GM12878 (cell line): ENCODE measurements at regions not wholly inside any gene's neighbourhood (a gene's known extent, or its start where the extent isn't known, plus 50 kb on each side); places are given as distances from the start of the nearest gene placed in this dataset.

ENCODE experiments used
- ATF7 ChIP-seq: fragments of 450-650 bp; IDR thresholded peaks from 2 replicates; pipeline ENCODE4 v1.6.1; 2016; ENCODE audit warnings: low read depth, mild to moderate bottlenecking
- BCLAF1 ChIP-seq: fragments of 450-650 bp; IDR thresholded peaks from 2 replicates; pipeline ENCODE4 v1.6.1; 2017; ENCODE audit warnings: antibody characterized with exemption, mild to moderate bottlenecking, moderate library complexity
- BHLHE40 ChIP-seq, 2 experiments: fragments of 450-650 bp in 1 of 2; IDR thresholded peaks; 2 replicates each; pipeline ENCODE4 v1.6.1; 2011 to 2017; ENCODE audit warnings: low read depth in 2 of 2, borderline replicate concordance in 1 of 2, improper control_type of control experiment in 1 of 2, low read length in 1 of 2, mild to moderate bottlenecking in 1 of 2
- EED ChIP-seq: sonication (generic); IDR thresholded peaks from 2 replicates; pipeline ENCODE4 v1.6.1; 2016; ENCODE audit warnings: antibody characterized with exemption, low read depth
- ELK1 ChIP-seq: IDR thresholded peaks from 2 replicates; pipeline ENCODE4 v1.6.1; 2012; ENCODE audit warnings: low read depth, low read length, improper control_type of control experiment
- MEF2A ChIP-seq: IDR thresholded peaks from 2 replicates; pipeline ENCODE4 v1.6.1; 2011; ENCODE audit warnings: low read depth, mild to moderate bottlenecking, low read length, moderate library complexity; ENCODE audit not compliant: insufficient read depth
- MTA3 ChIP-seq: IDR thresholded peaks from 2 replicates; pipeline ENCODE4 v1.6.1; 2012; ENCODE audit warnings: low read length, inconsistent platforms, borderline replicate concordance
- NBN ChIP-seq: fragments of 450-650 bp; IDR thresholded peaks from 2 replicates; pipeline ENCODE4 v1.6.1; 2016
- RAD21 ChIP-seq: IDR thresholded peaks from 2 replicates; pipeline ENCODE4 v1.6.1; 2011; ENCODE audit warnings: mild to moderate bottlenecking, low read depth, low read length, moderate library complexity; ENCODE audit not compliant: insufficient read depth
- RFX5 ChIP-seq: IDR thresholded peaks from 2 replicates; pipeline ENCODE4 v1.6.1; 2011; ENCODE audit warnings: low read depth, low read length, improper control_type of control experiment
- SRF ChIP-seq, 2 experiments: IDR thresholded peaks; 2 replicates each; pipeline ENCODE4 v1.6.1; 2011; ENCODE audit warnings: low read depth in 2 of 2, low read length in 2 of 2, mild to moderate bottlenecking in 1 of 2, moderate library complexity in 1 of 2
- SUPT20H ChIP-seq: IDR thresholded peaks from 2 replicates; pipeline ENCODE4 v1.6.1; 2011; ENCODE audit warnings: low read depth, mild to moderate bottlenecking, low read length, moderate library complexity, borderline replicate concordance; ENCODE audit not compliant: control insufficient read depth
- ZNF24 ChIP-seq: fragments of 450-650 bp; IDR thresholded peaks from 2 replicates; pipeline ENCODE4 v1.6.1; 2017; ENCODE audit warnings: antibody characterized with exemption, mild to moderate bottlenecking
- ZNF384 ChIP-seq: IDR thresholded peaks from 2 replicates; pipeline ENCODE4 v1.6.1; 2012; ENCODE audit warnings: low read depth, mild to moderate bottlenecking, low read length, improper control_type of control experiment, borderline replicate concordance
- ZSCAN29 ChIP-seq: fragments of 450-650 bp; IDR thresholded peaks from 2 replicates; pipeline ENCODE4 v1.6.1; 2017; ENCODE audit warnings: mild to moderate bottlenecking, moderate library complexity
- TF ChIP-seq, protein P1 (sequence below): fragments of 450-650 bp; IDR thresholded peaks from 2 replicates; pipeline ENCODE4 v1.6.1; 2017; ENCODE audit warnings: mild to moderate bottlenecking, moderate library complexity
- TF ChIP-seq, protein P2 (sequence below): fragments of 450-650 bp; IDR thresholded peaks from 2 replicates; pipeline ENCODE4 v1.6.1; 2017; ENCODE audit warnings: mild to moderate bottlenecking, moderate library complexity

DNA sequence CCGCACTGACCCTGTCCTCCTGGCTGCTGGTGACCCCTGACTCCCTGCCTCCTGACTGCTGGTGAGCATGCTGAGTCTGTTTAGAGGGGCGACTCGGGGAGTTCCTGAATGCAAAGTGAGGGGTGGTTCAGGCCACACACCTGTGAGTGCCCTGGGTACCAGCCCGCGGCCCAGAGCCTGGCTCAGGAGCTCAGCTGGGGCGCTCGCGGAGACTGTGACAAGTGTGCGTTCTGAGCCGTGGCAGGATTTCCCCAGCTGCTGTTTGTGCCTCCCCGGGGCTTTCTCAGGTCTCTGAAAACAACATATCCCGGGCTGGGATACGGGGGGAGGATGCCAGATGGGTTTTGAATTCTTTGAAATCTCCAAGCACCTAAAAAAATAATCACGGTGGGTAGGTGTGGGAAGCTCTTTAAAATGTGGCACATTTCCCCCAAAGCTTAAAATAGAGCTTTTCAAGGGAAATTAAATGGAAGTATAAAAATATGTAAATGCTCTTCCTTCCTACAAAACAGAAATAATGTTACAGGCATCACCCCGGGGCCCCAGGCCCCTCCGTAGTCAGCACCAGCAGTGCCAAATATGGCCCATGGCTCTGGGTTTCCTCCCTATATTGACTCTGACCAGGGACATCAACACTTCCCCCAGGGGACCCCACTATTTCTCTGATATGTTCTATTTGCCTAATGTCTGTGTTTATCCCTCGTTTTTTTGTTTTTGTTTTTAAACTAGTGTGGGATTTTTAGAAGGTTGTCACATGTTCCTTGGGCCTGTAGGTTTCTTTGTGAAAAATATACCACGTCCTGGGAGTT, 49.9 kb upstream of the TAGAP start (continued):
- TF ChIP-seq RFX5 (no peak), EED (peak; percentile 63; the same call in 1 of the 2 replicates), SRF (IDR thresholded peaks at IDR 0.05; ENCODE audit: low read depth in 2 of 2, low read length in 2 of 2) (peak; percentile 72 to 96), RAD21 (0 out of 2 replicates have a peak, but pooled peaks have one; percentile 2), NBN (no peak), MEF2A (0 out of 2 replicates have a peak, but pooled peaks have one; percentile 28), ELK1 (peak; percentile 91), BHLHE40 (IDR thresholded peaks at IDR 0.05; ENCODE audit: borderline replicate concordance in 1 of 2, low read depth in 2 of 2, low read length in 1 of 2) (peak in 1 of 2 experiments; percentile 44; a peak in 1 of 4 replicates), ZNF384 (no peak), BCLAF1 (0 out of 2 replicates have a peak, but pooled peaks have one; percentile 14), ZNF24 (no peak), SUPT20H (no peak), ATF7 (peak; percentile 80), ZSCAN29 (no peak), MTA3 (no peak)
- TF ChIP-seq, protein P1, sequence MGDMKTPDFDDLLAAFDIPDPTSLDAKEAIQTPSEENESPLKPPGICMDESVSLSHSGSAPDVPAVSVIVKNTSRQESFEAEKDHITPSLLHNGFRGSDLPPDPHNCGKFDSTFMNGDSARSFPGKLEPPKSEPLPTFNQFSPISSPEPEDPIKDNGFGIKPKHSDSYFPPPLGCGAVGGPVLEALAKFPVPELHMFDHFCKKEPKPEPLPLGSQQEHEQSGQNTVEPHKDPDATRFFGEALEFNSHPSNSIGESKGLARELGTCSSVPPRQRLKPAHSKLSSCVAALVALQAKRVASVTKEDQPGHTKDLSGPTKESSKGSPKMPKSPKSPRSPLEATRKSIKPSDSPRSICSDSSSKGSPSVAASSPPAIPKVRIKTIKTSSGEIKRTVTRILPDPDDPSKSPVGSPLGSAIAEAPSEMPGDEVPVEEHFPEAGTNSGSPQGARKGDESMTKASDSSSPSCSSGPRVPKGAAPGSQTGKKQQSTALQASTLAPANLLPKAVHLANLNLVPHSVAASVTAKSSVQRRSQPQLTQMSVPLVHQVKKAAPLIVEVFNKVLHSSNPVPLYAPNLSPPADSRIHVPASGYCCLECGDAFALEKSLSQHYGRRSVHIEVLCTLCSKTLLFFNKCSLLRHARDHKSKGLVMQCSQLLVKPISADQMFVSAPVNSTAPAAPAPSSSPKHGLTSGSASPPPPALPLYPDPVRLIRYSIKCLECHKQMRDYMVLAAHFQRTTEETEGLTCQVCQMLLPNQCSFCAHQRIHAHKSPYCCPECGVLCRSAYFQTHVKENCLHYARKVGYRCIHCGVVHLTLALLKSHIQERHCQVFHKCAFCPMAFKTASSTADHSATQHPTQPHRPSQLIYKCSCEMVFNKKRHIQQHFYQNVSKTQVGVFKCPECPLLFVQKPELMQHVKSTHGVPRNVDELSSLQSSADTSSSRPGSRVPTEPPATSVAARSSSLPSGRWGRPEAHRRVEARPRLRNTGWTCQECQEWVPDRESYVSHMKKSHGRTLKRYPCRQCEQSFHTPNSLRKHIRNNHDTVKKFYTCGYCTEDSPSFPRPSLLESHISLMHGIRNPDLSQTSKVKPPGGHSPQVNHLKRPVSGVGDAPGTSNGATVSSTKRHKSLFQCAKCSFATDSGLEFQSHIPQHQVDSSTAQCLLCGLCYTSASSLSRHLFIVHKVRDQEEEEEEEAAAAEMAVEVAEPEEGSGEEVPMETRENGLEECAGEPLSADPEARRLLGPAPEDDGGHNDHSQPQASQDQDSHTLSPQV = no peak
- TF ChIP-seq, protein P2, sequence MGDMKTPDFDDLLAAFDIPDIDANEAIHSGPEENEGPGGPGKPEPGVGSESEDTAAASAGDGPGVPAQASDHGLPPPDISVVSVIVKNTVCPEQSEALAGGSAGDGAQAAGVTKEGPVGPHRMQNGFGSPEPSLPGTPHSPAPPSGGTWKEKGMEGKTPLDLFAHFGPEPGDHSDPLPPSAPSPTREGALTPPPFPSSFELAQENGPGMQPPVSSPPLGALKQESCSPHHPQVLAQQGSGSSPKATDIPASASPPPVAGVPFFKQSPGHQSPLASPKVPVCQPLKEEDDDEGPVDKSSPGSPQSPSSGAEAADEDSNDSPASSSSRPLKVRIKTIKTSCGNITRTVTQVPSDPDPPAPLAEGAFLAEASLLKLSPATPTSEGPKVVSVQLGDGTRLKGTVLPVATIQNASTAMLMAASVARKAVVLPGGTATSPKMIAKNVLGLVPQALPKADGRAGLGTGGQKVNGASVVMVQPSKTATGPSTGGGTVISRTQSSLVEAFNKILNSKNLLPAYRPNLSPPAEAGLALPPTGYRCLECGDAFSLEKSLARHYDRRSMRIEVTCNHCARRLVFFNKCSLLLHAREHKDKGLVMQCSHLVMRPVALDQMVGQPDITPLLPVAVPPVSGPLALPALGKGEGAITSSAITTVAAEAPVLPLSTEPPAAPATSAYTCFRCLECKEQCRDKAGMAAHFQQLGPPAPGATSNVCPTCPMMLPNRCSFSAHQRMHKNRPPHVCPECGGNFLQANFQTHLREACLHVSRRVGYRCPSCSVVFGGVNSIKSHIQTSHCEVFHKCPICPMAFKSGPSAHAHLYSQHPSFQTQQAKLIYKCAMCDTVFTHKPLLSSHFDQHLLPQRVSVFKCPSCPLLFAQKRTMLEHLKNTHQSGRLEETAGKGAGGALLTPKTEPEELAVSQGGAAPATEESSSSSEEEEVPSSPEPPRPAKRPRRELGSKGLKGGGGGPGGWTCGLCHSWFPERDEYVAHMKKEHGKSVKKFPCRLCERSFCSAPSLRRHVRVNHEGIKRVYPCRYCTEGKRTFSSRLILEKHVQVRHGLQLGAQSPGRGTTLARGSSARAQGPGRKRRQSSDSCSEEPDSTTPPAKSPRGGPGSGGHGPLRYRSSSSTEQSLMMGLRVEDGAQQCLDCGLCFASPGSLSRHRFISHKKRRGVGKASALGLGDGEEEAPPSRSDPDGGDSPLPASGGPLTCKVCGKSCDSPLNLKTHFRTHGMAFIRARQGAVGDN = peak; percentile 58; the same call in 1 of the 2 replicates
